Kidney epithelial cell (primary cell): ENCODE measurements at regions not wholly inside any gene's neighbourhood (a gene's known extent, or its start where the extent isn't known, plus 50 kb on each side); places are given as distances from the start of the nearest gene placed in this dataset.

Source experiments
- DNase-seq: peaks from one replicate; pipeline ENCODE4 v3.0.0-alpha.2; 2010; ENCODE audit warnings: low read depth
- H3K27me3 ChIP-seq: 2 replicates; pipeline ENCODE4 v1.6.0; 2011; ENCODE audit warnings: low read length; ENCODE audit not compliant: control insufficient read depth, insufficient read depth
- H3K36me3 ChIP-seq: 2 replicates; pipeline ENCODE4 v1.5.1; 2011; ENCODE audit warnings: low read length; ENCODE audit not compliant: control insufficient read depth, insufficient read depth
- H3K4me3 ChIP-seq: 2 replicates; pipeline ENCODE4 v1.5.1; 2011; ENCODE audit warnings: low read depth, mild to moderate bottlenecking, control low read depth, low read length
- TF ChIP-seq, protein P1 (sequence below): IDR thresholded peaks from 2 replicates; pipeline ENCODE4 v1.5.1; 2011; ENCODE audit warnings: mild to moderate bottlenecking, moderate library complexity, low read length, control low read depth, inconsistent platforms; ENCODE audit not compliant: insufficient read depth, poor library complexity, severe bottlenecking

GRCh38 chr18:56296381-56296780 lies 342.0 kb downstream of the TXNL1 start:
- no peaks in the 10 kb centered on the region for H3K27me3 ChIP-seq
- TF ChIP-seq, protein P1, sequence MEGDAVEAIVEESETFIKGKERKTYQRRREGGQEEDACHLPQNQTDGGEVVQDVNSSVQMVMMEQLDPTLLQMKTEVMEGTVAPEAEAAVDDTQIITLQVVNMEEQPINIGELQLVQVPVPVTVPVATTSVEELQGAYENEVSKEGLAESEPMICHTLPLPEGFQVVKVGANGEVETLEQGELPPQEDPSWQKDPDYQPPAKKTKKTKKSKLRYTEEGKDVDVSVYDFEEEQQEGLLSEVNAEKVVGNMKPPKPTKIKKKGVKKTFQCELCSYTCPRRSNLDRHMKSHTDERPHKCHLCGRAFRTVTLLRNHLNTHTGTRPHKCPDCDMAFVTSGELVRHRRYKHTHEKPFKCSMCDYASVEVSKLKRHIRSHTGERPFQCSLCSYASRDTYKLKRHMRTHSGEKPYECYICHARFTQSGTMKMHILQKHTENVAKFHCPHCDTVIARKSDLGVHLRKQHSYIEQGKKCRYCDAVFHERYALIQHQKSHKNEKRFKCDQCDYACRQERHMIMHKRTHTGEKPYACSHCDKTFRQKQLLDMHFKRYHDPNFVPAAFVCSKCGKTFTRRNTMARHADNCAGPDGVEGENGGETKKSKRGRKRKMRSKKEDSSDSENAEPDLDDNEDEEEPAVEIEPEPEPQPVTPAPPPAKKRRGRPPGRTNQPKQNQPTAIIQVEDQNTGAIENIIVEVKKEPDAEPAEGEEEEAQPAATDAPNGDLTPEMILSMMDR, result no peak
- H3K36me3 ChIP-seq, result no peaks in the 10 kb centered on the region
- no peak for DNase-seq
- H3K4me3 ChIP-seq, result no peak overlapping the region

DNA sequence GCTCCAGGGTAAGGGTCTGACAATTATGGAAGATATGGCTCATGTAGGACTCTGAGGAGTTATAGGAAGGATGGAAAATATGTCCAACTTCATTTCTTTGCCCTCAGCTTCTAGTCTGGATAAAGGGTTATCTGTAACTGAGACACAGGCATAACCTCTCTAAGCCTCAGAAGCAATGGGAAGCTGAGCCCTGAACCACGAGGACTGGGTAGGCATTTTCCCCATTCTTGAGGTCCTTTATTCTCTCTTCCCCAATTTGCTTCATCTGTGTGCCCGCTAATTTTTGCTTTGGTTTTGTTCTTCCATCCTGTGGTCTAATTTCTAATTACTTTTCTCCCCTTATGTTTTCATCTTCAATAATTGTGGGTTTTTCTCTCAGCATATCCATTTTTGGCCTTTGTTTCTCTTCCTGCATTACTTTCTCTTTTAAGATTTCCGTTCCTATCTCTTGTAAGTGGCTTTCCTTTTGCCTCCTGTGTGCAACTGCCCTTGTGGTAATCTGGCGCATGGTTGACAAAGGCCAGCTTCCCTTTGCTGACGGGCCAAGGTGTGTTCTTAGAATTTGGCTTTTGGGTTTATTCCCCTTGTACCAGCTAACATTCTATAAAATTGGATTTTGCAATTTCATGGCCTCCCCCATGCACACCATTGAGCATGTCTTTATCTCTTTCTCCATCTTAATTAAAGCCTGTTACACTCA lies 343.8 kb downstream of the TXNL1 start:
- no peak for DNase-seq
- H3K27me3 ChIP-seq, result no peaks in the 10 kb centered on the region
- TF ChIP-seq, protein P1, result no peak
- no peaks in the 10 kb centered on the region for H3K36me3 ChIP-seq
- H3K4me3 ChIP-seq, result no peak overlapping the region

DNA sequence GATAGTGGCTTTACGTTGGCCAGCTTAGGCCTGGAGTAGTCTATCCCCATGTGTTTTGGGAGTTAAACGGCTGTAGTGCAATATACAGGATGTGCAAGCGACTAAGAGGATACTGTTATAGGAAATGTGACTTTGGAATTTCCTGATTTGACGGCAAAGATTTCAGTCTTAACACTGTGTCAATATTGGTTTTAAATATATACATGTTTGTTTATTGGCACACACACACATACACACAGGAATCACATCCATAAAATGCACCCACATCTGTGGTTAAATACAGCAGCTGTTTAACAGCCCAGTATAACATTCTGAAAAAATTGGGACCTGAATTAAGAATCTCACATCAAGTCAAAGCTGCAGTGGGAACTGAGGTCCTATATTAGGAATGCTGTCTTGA lies 347.1 kb downstream of the TXNL1 start:
- DNase-seq, result no peak
- TF ChIP-seq, protein P1, result no peak
- H3K36me3 ChIP-seq, result no peaks in the 10 kb centered on the region
- H3K4me3 ChIP-seq, result no peak overlapping the region
- no peaks in the 10 kb centered on the region for H3K27me3 ChIP-seq

- DNase-seq, result no peak
- Histone ChIP-seq H3K27me3 (no peaks in the 10 kb centered on the region), H3K36me3 (no peaks in the 10 kb centered on the region), H3K4me3 (no peak overlapping the region)
- TF ChIP-seq, protein P1, result no peak
These were observed 349.0 kb downstream of the TXNL1 start for GRCh38 chr18:56289381-56289780.

DNA sequence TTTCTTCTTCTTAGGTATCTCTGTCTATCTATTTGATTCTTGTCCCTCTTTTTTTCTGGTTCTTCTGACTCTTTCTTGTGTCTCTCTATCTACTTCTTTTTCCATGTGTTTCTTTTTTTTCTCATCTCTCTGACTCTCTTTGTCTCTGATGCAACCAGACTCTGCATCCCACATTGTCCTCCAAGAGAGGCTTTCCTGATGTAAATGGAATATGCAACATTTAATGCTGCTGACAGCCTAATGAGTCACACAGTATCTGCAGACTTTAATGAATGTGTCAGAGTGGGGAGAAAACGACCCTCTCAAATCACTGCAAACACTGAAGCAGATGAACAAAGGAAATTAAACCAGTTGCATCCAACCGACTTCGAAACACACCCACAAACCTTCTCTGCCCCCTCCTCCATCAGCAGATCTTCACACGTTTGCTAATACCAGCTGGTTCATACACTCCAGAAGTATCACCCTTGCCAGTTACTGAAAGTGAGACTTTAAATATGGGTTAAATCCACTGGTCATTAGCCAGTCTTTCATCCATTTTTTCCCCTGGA lies 351.5 kb downstream of the TXNL1 start:
- no peak for DNase-seq
- Histone ChIP-seq H3K27me3 (no peaks in the 10 kb centered on the region), H3K36me3 (no peaks in the 10 kb centered on the region), H3K4me3 (no peak overlapping the region)
- TF ChIP-seq, protein P1, result no peak
